A549 (cell line): ENCODE measurements at regions not wholly inside any gene's neighbourhood (a gene's known extent, or its start where the extent isn't known, plus 50 kb on each side); places are given as distances from the start of the nearest gene placed in this dataset.

Source experiments
- ATAC-seq, 2 experiments: fragments of 200-7000 bp in 1 of 2; fragments of >200 bp in 1 of 2; cut with Nextera tagmentation in 1 of 2; cut with Tn5 transposase in 1 of 2; 3 replicates each; pipeline versions ENCODE4 v1.8.0 to v1.9.1; 2018 to 2020; ENCODE audit warnings: mild to moderate bottlenecking in 1 of 2, moderate library complexity in 1 of 2
- CTCF ChIA-PET: fragments of 300-600 bp; sonication (Branson Sonifier 250); formaldehyde crosslinking; extraction: SDS; loops from one replicate; lab custom pipeline; 2021; ENCODE audit warnings: antibody characterized with exemption, inconsistent platforms; lab: Yijun Ruan, JAX
- POLR2A ChIA-PET: fragments of 350-600 bp; formaldehyde crosslinking; extraction: SDS; loops from one replicate; lab custom pipeline; 2021; ENCODE audit warnings: antibody characterized with exemption, inconsistent platforms; lab: Yijun Ruan, JAX
- DNase-seq, 2 experiments: peaks; one replicate each; pipeline versions ENCODE4 v3.0.0 to v3.0.0-alpha.2; 2011 to 2016; ENCODE audit warnings: low read depth in 1 of 2, low spot score in 1 of 2
- FAIRE-seq: peaks from 2 replicates; lab custom pipeline; 2011; peaks lifted over from hg19 to GRCh38; lab: Jason Lieb, UNC
- H3K27ac ChIP-seq, 2 experiments: fragments of >200 bp; sonication (Bioruptor Twin); formaldehyde crosslinking; 3 replicates each; pipeline ENCODE4 v1.5.1; 2016 to 2017
- H3K4me1 ChIP-seq: fragments of >200 bp; sonication (Bioruptor Twin); formaldehyde crosslinking; 3 replicates; pipeline ENCODE4 v1.6.1; 2016
- H3K4me2 ChIP-seq: fragments of >200 bp; sonication (Bioruptor Twin); formaldehyde crosslinking; 3 replicates; pipeline ENCODE4 v1.6.1; 2016
- H3K4me3 ChIP-seq: fragments of >200 bp; sonication (Bioruptor Twin); formaldehyde crosslinking; 3 replicates; pipeline ENCODE4 v1.5.1; 2016
- H3K9me3 ChIP-seq: fragments of >200 bp; sonication (Bioruptor Twin); formaldehyde crosslinking; 3 replicates; pipeline ENCODE4 v1.6.1; 2016
- BHLHE40 ChIP-seq: IDR thresholded peaks from 2 replicates; pipeline ENCODE4 v1.6.1; 2012; ENCODE audit warnings: low read depth, low read length, inconsistent platforms
- CBX8 ChIP-seq: fragments of 200-600 bp; sonication (generic); IDR thresholded peaks from 2 replicates; pipeline ENCODE4 v1.6.1; 2016
- CHD4 ChIP-seq: fragments of 200-600 bp; sonication (generic); IDR thresholded peaks from 2 replicates; pipeline ENCODE4 v1.6.1; 2016; ENCODE audit warnings: antibody characterized with exemption, mild to moderate bottlenecking, borderline replicate concordance
- EHMT2 ChIP-seq: fragments of 200-600 bp; sonication (generic); IDR thresholded peaks from 2 replicates; pipeline ENCODE4 v1.6.1; 2016; ENCODE audit warnings: antibody characterized with exemption, low read depth, mild to moderate bottlenecking, moderate library complexity
- ESRRA ChIP-seq: fragments of 150-350 bp; IDR thresholded peaks from 2 replicates; pipeline ENCODE4 v1.6.1; 2014; ENCODE audit warnings: mild to moderate bottlenecking, low read length, borderline replicate concordance
- HEYL ChIP-seq: fragments of 250-450 bp; sonication (Bioruptor Pico); IDR thresholded peaks from 2 replicates; pipeline ENCODE4 v1.8.0; 2021; ENCODE audit warnings: mild to moderate bottlenecking, moderate library complexity
- HOXA7 ChIP-seq: fragments of 250-450 bp; sonication (Bioruptor Pico); IDR thresholded peaks from 2 replicates; pipeline ENCODE4 v1.5.0; 2020; ENCODE audit warnings: mild to moderate bottlenecking, moderate library complexity
- HOXB13 ChIP-seq: fragments of 250-450 bp; sonication (Bioruptor Pico); IDR thresholded peaks from 2 replicates; pipeline ENCODE4 v1.5.0; 2020; ENCODE audit warnings: low read depth, mild to moderate bottlenecking, moderate library complexity
- MYC ChIP-seq: IDR thresholded peaks from 2 replicates; pipeline ENCODE4 v1.6.1; 2012; ENCODE audit warnings: mild to moderate bottlenecking, inconsistent platforms, low read length, improper control_type of control experiment, borderline replicate concordance
- NPAS2 ChIP-seq: fragments of 250-450 bp; sonication (Bioruptor Pico); IDR thresholded peaks from 2 replicates; pipeline ENCODE4 v1.8.0; 2022; ENCODE audit warnings: mild to moderate bottlenecking, moderate library complexity, borderline replicate concordance
- POLR2A ChIP-seq: IDR thresholded peaks from 2 replicates; pipeline ENCODE4 v1.6.1; 2012; ENCODE audit warnings: mild to moderate bottlenecking, low read length
- RAD21 ChIP-seq, 2 experiments: fragments of >200 bp in 1 of 2; sonication (Bioruptor Twin) in 1 of 2; formaldehyde crosslinking in 1 of 2; IDR thresholded peaks in 1 of 2; conservative IDR thresholded peaks in 1 of 2; 2 replicates in 1 of 2; 3 replicates in 1 of 2; pipeline ENCODE4 v1.6.1; 2012 to 2018; ENCODE audit warnings: inconsistent platforms in 1 of 2
- RARB ChIP-seq: fragments of 250-450 bp; sonication (Bioruptor Pico); IDR thresholded peaks from 2 replicates; pipeline ENCODE4 v1.8.0; 2021; ENCODE audit warnings: mild to moderate bottlenecking, moderate library complexity
- ZSCAN20 ChIP-seq: fragments of 250-450 bp; sonication (Bioruptor Pico); IDR thresholded peaks from 2 replicates; pipeline ENCODE4 v1.8.0; 2022; ENCODE audit warnings: mild to moderate bottlenecking, moderate library complexity
- WGBS: methylation state at CpG from one replicate; pipeline ENCODE4 v1.1.6; 2017; ENCODE audit errors: missing lambda C conversion rate; 5-methylcytosine and 5-hydroxymethylcytosine counted together
- TF ChIP-seq, protein P1 (sequence below): fragments of >200 bp; sonication (Bioruptor Twin); formaldehyde crosslinking; IDR thresholded peaks from 3 replicates; pipeline ENCODE4 v1.5.1; 2016
- TF ChIP-seq, protein P2 (sequence below): fragments of >200 bp; sonication (Bioruptor Twin); formaldehyde crosslinking; IDR thresholded peaks from 2 replicates; pipeline ENCODE4 v1.6.1; 2016
- TF ChIP-seq, protein P3 (sequence below): IDR thresholded peaks from 2 replicates; pipeline ENCODE4 v1.6.1; 2012; ENCODE audit warnings: low read depth, borderline replicate concordance
- TF ChIP-seq, protein P4 (sequence below): fragments of 250-450 bp; sonication (Bioruptor Pico); IDR thresholded peaks from 2 replicates; pipeline ENCODE4 v1.5.0; 2020; ENCODE audit warnings: low read depth, mild to moderate bottlenecking, moderate library complexity
- TF ChIP-seq, protein P5 (sequence below): fragments of 150-350 bp; IDR thresholded peaks from 2 replicates; pipeline ENCODE4 v1.6.1; 2014; ENCODE audit warnings: low read depth, mild to moderate bottlenecking, low read length

DNA sequence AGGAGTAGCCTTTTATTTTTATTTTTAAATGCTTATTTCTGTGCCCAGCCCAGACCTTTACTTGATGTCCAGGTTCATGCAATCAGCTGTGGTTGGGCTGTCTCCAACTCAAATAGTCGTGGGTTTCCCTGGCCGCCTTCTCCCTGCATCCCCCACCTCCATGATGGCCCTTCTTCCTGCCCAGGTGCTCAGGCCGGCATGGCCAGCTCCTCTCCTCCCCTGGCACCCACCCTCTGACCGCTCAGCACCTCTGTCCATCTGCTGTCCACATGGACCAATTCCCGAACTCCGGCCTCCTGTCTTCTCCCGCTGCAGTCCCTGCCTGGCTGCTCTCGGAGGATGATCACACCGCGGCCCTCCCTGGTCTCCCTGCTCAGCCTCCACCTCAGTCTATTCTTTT is 81.2 kb upstream of the SULF2 start:
- H3K4me1 ChIP-seq: no peaks in the 10 kb centered on the region
- TF ChIP-seq HOXA7 (CRISPR knock-in tag): no peak
- TF ChIP-seq CHD4: no peak
- TF ChIP-seq, protein P1, sequence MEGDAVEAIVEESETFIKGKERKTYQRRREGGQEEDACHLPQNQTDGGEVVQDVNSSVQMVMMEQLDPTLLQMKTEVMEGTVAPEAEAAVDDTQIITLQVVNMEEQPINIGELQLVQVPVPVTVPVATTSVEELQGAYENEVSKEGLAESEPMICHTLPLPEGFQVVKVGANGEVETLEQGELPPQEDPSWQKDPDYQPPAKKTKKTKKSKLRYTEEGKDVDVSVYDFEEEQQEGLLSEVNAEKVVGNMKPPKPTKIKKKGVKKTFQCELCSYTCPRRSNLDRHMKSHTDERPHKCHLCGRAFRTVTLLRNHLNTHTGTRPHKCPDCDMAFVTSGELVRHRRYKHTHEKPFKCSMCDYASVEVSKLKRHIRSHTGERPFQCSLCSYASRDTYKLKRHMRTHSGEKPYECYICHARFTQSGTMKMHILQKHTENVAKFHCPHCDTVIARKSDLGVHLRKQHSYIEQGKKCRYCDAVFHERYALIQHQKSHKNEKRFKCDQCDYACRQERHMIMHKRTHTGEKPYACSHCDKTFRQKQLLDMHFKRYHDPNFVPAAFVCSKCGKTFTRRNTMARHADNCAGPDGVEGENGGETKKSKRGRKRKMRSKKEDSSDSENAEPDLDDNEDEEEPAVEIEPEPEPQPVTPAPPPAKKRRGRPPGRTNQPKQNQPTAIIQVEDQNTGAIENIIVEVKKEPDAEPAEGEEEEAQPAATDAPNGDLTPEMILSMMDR: no peak
- TF ChIP-seq ZSCAN20 (CRISPR knock-in tag): no peak
- TF ChIP-seq EHMT2: no peak
- TF ChIP-seq, protein P2, sequence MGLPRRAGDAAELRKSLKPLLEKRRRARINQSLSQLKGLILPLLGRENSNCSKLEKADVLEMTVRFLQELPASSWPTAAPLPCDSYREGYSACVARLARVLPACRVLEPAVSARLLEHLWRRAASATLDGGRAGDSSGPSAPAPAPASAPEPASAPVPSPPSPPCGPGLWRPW: no peak
- TF ChIP-seq, protein P3, sequence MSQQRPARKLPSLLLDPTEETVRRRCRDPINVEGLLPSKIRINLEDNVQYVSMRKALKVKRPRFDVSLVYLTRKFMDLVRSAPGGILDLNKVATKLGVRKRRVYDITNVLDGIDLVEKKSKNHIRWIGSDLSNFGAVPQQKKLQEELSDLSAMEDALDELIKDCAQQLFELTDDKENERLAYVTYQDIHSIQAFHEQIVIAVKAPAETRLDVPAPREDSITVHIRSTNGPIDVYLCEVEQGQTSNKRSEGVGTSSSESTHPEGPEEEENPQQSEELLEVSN: no peak
- TF ChIP-seq, protein P4, sequence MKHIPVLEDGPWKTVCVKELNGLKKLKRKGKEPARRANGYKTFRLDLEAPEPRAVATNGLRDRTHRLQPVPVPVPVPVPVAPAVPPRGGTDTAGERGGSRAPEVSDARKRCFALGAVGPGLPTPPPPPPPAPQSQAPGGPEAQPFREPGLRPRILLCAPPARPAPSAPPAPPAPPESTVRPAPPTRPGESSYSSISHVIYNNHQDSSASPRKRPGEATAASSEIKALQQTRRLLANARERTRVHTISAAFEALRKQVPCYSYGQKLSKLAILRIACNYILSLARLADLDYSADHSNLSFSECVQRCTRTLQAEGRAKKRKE (CRISPR knock-in tag): no peak
- TF ChIP-seq POLR2A: no peak
- no peak for TF ChIP-seq BHLHE40
- no peak for TF ChIP-seq MYC
- TF ChIP-seq, protein P5, sequence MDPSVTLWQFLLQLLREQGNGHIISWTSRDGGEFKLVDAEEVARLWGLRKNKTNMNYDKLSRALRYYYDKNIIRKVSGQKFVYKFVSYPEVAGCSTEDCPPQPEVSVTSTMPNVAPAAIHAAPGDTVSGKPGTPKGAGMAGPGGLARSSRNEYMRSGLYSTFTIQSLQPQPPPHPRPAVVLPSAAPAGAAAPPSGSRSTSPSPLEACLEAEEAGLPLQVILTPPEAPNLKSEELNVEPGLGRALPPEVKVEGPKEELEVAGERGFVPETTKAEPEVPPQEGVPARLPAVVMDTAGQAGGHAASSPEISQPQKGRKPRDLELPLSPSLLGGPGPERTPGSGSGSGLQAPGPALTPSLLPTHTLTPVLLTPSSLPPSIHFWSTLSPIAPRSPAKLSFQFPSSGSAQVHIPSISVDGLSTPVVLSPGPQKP: no peak
- no peak for TF ChIP-seq CBX8
- TF ChIP-seq HEYL: no peak
- TF ChIP-seq RAD21 (conservative IDR thresholded peaks at IDR 0.05 in 1 of 2, IDR thresholded peaks at IDR 0.05 in 1 of 2): no peak
- TF ChIP-seq ESRRA: no peak
- TF ChIP-seq, all 56 proteins: peak for 0
- CTCF ChIA-PET: no interaction called here
- no peak overlapping the region for H3K27ac ChIP-seq
- WGBS: 45% methylated on average over 10 of the region's 10 CpGs
- ATAC-seq: no peak
- no peak for DNase-seq
- H3K4me2 ChIP-seq: no peak overlapping the region
- H3K4me3 ChIP-seq: no peak overlapping the region
- POLR2A ChIA-PET: no interaction called here
- no peaks in the 10 kb centered on the region for H3K9me3 ChIP-seq
- FAIRE-seq: no peak

DNA sequence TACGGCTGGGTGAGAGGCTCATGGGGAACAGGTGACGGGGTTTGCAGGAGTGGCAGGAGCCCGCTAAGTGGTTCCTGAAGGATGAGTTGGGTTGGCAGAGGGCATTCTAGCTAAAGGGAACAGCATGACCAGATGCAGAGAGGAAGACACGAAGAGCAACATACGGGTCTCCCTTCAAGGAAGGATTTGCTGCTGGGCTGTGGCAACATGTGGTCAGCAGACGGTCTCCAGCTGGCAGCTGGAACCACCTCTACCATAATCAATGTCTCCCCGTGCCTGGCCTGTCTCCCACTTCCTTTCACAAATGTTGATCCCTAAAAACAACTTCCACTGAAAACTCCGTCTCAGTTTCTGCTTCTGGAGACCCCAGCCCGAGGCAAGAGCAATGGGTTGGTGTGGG is 80.6 kb upstream of the SULF2 start:
- ChIA-PET POLR2A (no interaction called here), CTCF (no interaction called here)
- Histone ChIP-seq H3K4me3 (no peak overlapping the region), H3K4me2 (no peak overlapping the region), H3K4me1 (no peaks in the 10 kb centered on the region), H3K27ac (no peak overlapping the region), H3K9me3 (no peaks in the 10 kb centered on the region)
- DNase-seq: no peak
- 12% methylated on average over 9 of the region's 9 CpGs for WGBS
- TF ChIP-seq HOXB13: no peak
- no peak for TF ChIP-seq RARB (CRISPR knock-in tag)
- TF ChIP-seq NPAS2 (CRISPR knock-in tag): no peak
- TF ChIP-seq, protein P4 (CRISPR knock-in tag): no peak
- TF ChIP-seq, protein P1: no peak
- no peak for FAIRE-seq
- no peak for ATAC-seq
